ENCODE measurements at regions not wholly inside any gene's neighbourhood (a gene's known extent, or its start where the extent isn't known, plus 50 kb on each side); places are given as distances from the start of the nearest gene placed in this dataset.
"Not testable (repeated sequence)": the region's sequence is repeated elsewhere in the genome, so short reads cannot be mapped to it uniquely, and the experiment has no call there.

GRCh38 chr13:31518645-31519044 lies 220.7 kb upstream of the RXFP2 start:
- DNase-seq (ENCODE audit: low spot score): no peak

GRCh38 chr13:31521435-31521834 lies 217.9 kb upstream of the RXFP2 start:
- DNase-seq (ENCODE audit: low spot score): no peak

- no peak for DNase-seq (ENCODE audit: low spot score)
Measured at GRCh38 chr13:31522396-31522795, 216.9 kb upstream of the RXFP2 start.

GRCh38 chr13:31528176-31528575 lies 211.2 kb upstream of the RXFP2 start:
- no peak for DNase-seq (ENCODE audit: low spot score)

- no peak for DNase-seq (ENCODE audit: low spot score)
Measured at GRCh38 chr13:31528758-31529157, 210.6 kb upstream of the RXFP2 start.

- no peak for DNase-seq (ENCODE audit: low spot score)
Measured at GRCh38 chr13:31530922-31531321, 208.4 kb upstream of the RXFP2 start.

GRCh38 chr13:31537052-31537451 lies 202.3 kb upstream of the RXFP2 start:
- DNase-seq (ENCODE audit: low spot score): no peak

GRCh38 chr13:31538067-31539042 lies 201.0 kb upstream of the RXFP2 start:
- DNase-seq (ENCODE audit: low spot score): no peak

- DNase-seq (ENCODE audit: low spot score): no peak
Measured at GRCh38 chr13:31540281-31540680, 199.0 kb upstream of the RXFP2 start.

- no peak for DNase-seq (ENCODE audit: low spot score)
Measured at GRCh38 chr13:31543190-31543589, 196.1 kb upstream of the RXFP2 start.

GRCh38 chr13:31545616-31546015 lies 193.7 kb upstream of the RXFP2 start:
- no peak for DNase-seq (ENCODE audit: low spot score)

GRCh38 chr13:31556376-31556775 lies 182.9 kb upstream of the RXFP2 start:
- no peak for DNase-seq (ENCODE audit: low spot score)

- not testable (repeated sequence) for DNase-seq (ENCODE audit: low spot score)
Measured at GRCh38 chr13:31584221-31584620, 155.1 kb upstream of the RXFP2 start.

- no peak for DNase-seq (ENCODE audit: low spot score)
Measured at GRCh38 chr13:31587698-31588266, 151.5 kb upstream of the RXFP2 start.

- no peak for DNase-seq (ENCODE audit: low spot score)
Measured at GRCh38 chr13:31588316-31588715, 151.0 kb upstream of the RXFP2 start.

- DNase-seq (ENCODE audit: low spot score): no peak
Measured at GRCh38 chr13:31588893-31589292, 150.4 kb upstream of the RXFP2 start.

GRCh38 chr13:31591642-31592233 lies 147.6 kb upstream of the RXFP2 start:
- no peak for DNase-seq (ENCODE audit: low spot score)

GRCh38 chr13:31594056-31594455 lies 145.3 kb upstream of the RXFP2 start:
- DNase-seq (ENCODE audit: low spot score): no peak

GRCh38 chr13:31595563-31595962 lies 143.8 kb upstream of the RXFP2 start:
- DNase-seq (ENCODE audit: low spot score): no peak

- no peak for DNase-seq (ENCODE audit: low spot score)
Measured at GRCh38 chr13:31598990-31599389, 140.3 kb upstream of the RXFP2 start.

- DNase-seq (ENCODE audit: low spot score): no peak
Measured at GRCh38 chr13:31605076-31605860, 134.1 kb upstream of the RXFP2 start.

- not testable (repeated sequence) for DNase-seq (ENCODE audit: low spot score)
Measured at GRCh38 chr13:31607531-31607930, 131.8 kb upstream of the RXFP2 start.

All from hematopoietic multipotent progenitor cell treated with erythropoietin and hydrocortisone succinate and interleukin-3 and kit ligand, for 15 days (in vitro differentiated cells).